ENCODE measurements at regions not wholly inside any gene's neighbourhood (a gene's known extent, or its start where the extent isn't known, plus 50 kb on each side); places are given as distances from the start of the nearest gene placed in this dataset.

- no peak for TF ChIP-seq BHLHE40 (IDR thresholded peaks at IDR 0.05; ENCODE audit: borderline replicate concordance)
- no peak for TF ChIP-seq SUZ12 (IDR thresholded peaks at IDR 0.05)
- no peak for TF ChIP-seq ZNF384 (IDR thresholded peaks at IDR 0.05)
- TF ChIP-seq NFRKB (IDR thresholded peaks at IDR 0.05) = no peak
Measured at GRCh38 chr7:131638641-131639430, 82.4 kb upstream of the PODXL start.
